Lower lobe of right lung (tissue), 2 donors: ENCODE measurements at regions not wholly inside any gene's neighbourhood (a gene's known extent, or its start where the extent isn't known, plus 50 kb on each side); places are given as distances from the start of the nearest gene placed in this dataset.

ENCODE experiments used
- ATAC-seq, 2 donors: fragments of 200-7000 bp; cut with Tn5 transposase; one replicate each; pipeline ENCODE4 v1.9.1; 2020 to 2022; ENCODE audit warnings: mild to moderate bottlenecking in 2 of 2, moderate library complexity in 2 of 2
- DNase-seq: peaks from one replicate; pipeline ENCODE4 v3.0.0-alpha.2; 2020
- H3K27ac ChIP-seq: fragments of 200-600 bp; one replicate; pipeline ENCODE4 v1.8.0; 2022
- H3K27me3 ChIP-seq: fragments of 200-600 bp; one replicate; pipeline ENCODE4 v1.8.0; 2022; ENCODE audit warnings: low read depth
- H3K36me3 ChIP-seq: fragments of 200-600 bp; one replicate; pipeline ENCODE4 v1.8.0; 2022; ENCODE audit warnings: mild to moderate bottlenecking
- H3K4me1 ChIP-seq: fragments of 200-600 bp; one replicate; pipeline ENCODE4 v1.8.0; 2022
- H3K4me3 ChIP-seq: fragments of 200-600 bp; one replicate; pipeline ENCODE4 v1.8.0; 2022; ENCODE audit warnings: mild to moderate bottlenecking
- H3K9me3 ChIP-seq: fragments of 200-600 bp; one replicate; pipeline ENCODE4 v1.8.0; 2022
- intact Hi-C: fragments of 100-400 bp; cut with DNase I; formaldehyde crosslinking; loops from one replicate; pipeline ENCODE4 v1.11.0; 2022
- TF ChIP-seq, protein P1 (sequence below): fragments of 200-600 bp; IDR thresholded peaks from one replicate; pipeline ENCODE4 v1.8.0; 2022; ENCODE audit warnings: antibody characterized with exemption, mild to moderate bottlenecking
- donor health status: DM: no; HTN: yes; CAD: no; lungs with severe emphysema.

DNA sequence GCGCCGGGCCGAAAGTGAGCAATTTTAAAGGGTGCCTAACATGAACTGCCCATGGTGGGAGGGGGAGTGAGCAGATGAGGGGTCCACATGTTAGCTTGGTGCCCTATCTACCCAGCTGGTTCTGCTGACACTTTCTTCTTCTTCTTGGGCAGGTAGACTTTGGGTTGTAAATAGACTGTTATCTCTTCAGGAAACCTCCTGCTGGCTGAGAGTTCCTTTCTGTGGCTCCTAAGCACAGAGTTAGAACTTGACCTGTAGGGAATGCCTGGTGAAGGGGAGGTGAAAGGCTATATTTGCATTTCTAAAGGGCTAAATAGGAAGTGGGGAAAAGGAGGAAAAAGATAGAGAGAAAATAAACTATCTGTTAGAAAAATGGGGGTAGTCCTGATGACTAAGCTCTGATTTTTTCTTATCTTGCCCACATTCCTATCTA, 521.4 kb upstream of the TGFBR2 start:
- Histone ChIP-seq H3K27me3 (no peaks in the 10 kb centered on the region), H3K9me3 (no peaks in the 10 kb centered on the region), H3K4me1 (no peaks in the 10 kb centered on the region), H3K4me3 (no peak overlapping the region), H3K36me3 (no peaks in the 10 kb centered on the region), H3K27ac (no peak overlapping the region)
- intact Hi-C loops: no loop called here
- ATAC-seq: no peak
- DNase-seq: no peak
- TF ChIP-seq, protein P1, sequence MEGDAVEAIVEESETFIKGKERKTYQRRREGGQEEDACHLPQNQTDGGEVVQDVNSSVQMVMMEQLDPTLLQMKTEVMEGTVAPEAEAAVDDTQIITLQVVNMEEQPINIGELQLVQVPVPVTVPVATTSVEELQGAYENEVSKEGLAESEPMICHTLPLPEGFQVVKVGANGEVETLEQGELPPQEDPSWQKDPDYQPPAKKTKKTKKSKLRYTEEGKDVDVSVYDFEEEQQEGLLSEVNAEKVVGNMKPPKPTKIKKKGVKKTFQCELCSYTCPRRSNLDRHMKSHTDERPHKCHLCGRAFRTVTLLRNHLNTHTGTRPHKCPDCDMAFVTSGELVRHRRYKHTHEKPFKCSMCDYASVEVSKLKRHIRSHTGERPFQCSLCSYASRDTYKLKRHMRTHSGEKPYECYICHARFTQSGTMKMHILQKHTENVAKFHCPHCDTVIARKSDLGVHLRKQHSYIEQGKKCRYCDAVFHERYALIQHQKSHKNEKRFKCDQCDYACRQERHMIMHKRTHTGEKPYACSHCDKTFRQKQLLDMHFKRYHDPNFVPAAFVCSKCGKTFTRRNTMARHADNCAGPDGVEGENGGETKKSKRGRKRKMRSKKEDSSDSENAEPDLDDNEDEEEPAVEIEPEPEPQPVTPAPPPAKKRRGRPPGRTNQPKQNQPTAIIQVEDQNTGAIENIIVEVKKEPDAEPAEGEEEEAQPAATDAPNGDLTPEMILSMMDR: no peak

DNA sequence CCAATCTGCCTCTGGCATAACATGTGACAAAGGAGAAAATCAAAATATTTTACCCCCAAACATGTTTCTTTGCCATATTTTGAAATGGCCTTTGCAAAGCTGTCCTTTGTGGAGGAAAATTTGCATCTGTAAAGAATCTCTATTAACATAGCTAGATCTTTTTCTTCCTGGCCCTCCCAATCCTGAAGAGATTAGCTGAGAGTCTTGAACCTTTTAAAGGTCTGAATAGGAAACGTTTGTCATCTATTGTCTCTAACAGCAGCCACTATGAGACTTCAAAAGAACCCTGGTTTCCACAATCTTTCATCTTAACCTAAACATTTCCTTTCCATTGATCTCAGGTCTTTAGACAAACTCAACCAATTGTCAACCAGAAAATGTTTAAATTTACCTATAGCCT, 520.9 kb upstream of the TGFBR2 start:
- TF ChIP-seq, protein P1: no peak
- ATAC-seq (no peak), DNase-seq (no peak)
- Histone ChIP-seq H3K4me3 (no peak overlapping the region), H3K36me3 (no peaks in the 10 kb centered on the region), H3K27me3 (no peaks in the 10 kb centered on the region), H3K27ac (no peak overlapping the region), H3K9me3 (no peaks in the 10 kb centered on the region), H3K4me1 (no peaks in the 10 kb centered on the region)
- intact Hi-C loops: no loop called here

DNA sequence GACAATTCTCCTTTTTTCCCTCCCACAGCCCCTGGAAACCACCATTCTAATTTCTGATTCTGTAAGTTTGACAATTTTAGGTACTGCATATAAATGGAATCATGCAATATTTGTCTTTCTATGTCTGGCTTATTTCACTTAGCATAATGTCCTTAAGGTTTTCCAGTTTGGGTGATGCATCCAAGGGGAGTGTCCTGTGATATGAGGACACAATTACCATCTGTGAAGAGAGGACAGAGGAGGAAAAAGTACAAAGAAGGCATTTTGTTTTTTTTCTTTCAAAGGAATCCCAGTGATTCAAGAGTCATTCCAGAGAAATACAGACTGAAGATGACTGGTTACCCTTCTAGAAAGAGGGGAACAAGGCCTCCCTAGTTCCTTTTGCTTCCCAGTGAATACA, 514.7 kb upstream of the TGFBR2 start:
- Histone ChIP-seq H3K4me1 (no peaks in the 10 kb centered on the region), H3K36me3 (no peaks in the 10 kb centered on the region), H3K27me3 (no peaks in the 10 kb centered on the region), H3K27ac (no peak overlapping the region), H3K9me3 (no peaks in the 10 kb centered on the region), H3K4me3 (no peak overlapping the region)
- DNase-seq: no peak
- intact Hi-C loops: no loop called here
- TF ChIP-seq, protein P1: no peak
- ATAC-seq: no peak

DNA sequence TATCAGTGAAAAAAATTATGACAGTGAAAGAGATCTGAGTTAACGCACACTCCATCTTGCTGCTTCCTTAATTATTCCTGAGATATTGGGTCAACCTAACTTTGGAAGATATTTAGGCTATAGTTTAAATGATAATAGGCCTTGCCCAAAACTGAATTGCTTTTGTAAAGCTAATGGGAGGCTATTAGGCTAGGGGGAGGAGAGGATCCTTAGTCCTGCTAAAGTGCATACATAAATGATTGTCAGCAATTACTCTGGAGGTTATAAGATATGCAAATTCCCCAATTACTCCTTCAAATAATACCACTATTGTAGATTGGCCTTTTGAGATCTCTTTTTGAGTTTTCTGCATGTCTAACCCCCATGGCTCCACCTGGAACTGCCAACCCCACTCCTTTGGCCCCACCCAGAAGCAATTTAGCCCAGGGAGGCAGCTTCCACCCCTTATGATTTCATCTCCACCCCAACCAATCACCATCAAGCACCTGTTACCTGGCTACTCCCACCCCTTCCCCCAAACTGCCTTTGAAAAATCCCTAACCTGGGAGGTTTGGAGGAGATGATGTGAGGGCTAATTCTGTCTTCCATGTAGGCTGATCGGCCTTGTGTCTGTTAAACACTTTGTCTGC, 509.3 kb upstream of the TGFBR2 start:
- intact Hi-C loops: no loop called here
- ATAC-seq: no peak
- Histone ChIP-seq H3K4me1 (no peaks in the 10 kb centered on the region), H3K9me3 (no peaks in the 10 kb centered on the region), H3K4me3 (no peak overlapping the region), H3K27me3 (no peaks in the 10 kb centered on the region), H3K27ac (no peak overlapping the region), H3K36me3 (no peaks in the 10 kb centered on the region)
- no peak for DNase-seq
- TF ChIP-seq, protein P1: no peak

DNA sequence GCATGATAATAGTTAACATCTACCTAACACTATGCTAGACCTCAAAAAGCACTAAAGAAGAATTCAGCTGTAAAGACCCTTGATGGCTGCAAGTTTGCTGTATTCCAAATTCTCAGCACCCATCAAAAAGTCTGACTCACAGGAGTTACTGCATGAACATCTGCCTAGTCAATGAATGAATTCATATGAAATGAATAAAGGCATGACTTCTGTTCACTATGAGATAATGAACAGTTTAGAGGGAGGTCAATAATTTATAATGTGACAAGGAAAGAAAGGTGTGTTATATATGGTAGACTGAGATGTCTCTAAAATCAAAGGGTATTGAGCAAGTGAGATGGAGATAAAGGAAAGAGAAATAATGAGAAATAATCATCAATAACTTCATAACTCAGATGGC, 508.2 kb upstream of the TGFBR2 start:
- intact Hi-C loops: no loop called here

More for the DNA sequence above, 508.2 kb upstream of the TGFBR2 start:
- no peaks in the 10 kb centered on the region for H3K27me3 ChIP-seq
- H3K9me3 ChIP-seq: no peaks in the 10 kb centered on the region
- H3K36me3 ChIP-seq: no peaks in the 10 kb centered on the region
- H3K4me1 ChIP-seq: no peaks in the 10 kb centered on the region
- TF ChIP-seq, protein P1: no peak
- H3K4me3 ChIP-seq: no peak overlapping the region
- no peak overlapping the region for H3K27ac ChIP-seq
- DNase-seq (no peak), ATAC-seq (no peak)
